ENCODE measurements at regions not wholly inside any gene's neighbourhood (a gene's known extent, or its start where the extent isn't known, plus 50 kb on each side); places are given as distances from the start of the nearest gene placed in this dataset.

- no peaks in the 10 kb centered on the region for H3K9me1 ChIP-seq (replicated peaks; ENCODE audit: control insufficient read depth, extremely low read depth, insufficient read depth, low read length)
- DNase-seq (ENCODE audit: low read depth, low spot score) (no peak), FAIRE-seq (no peak)
- H3K9ac ChIP-seq (replicated peaks; ENCODE audit: extremely low read depth, insufficient read depth, low read length), result no peak overlapping the region
- intact Hi-C loops (cut with micrococcal nuclease) (no loop called here), dilution Hi-C loops (cut with MboI; ENCODE audit: extremely low pct_ligation_motif_present, low sequenced_read_pairs) (no loop called here)
- H3K4me2 ChIP-seq (ENCODE audit: insufficient read depth, low read length), result no peak overlapping the region
- CTCF ChIA-PET, result no interaction called here
- H4K20me1 ChIP-seq (replicated peaks; ENCODE audit: control insufficient read depth, extremely low read depth, insufficient read depth, low read length), result no peaks in the 10 kb centered on the region
- no TSS peak for BruUV-seq (replicated peaks)
- H3K36me3 ChIP-seq (ENCODE audit: control insufficient read depth in 2 of 2, extremely low read depth in 1 of 2, insufficient read depth in 2 of 2, low read length in 2 of 2), result no peaks in the 10 kb centered on the region
- H2AFZ ChIP-seq (ENCODE audit: low read depth, low read length), result no peak overlapping the region
- no peaks in the 10 kb centered on the region for H3K4me1 ChIP-seq (ENCODE audit: control insufficient read depth, extremely low read depth, insufficient read depth, low read length)
- TF ChIP-seq CTCF (IDR thresholded peaks at IDR 0.05; ENCODE audit: extremely low read depth in 1 of 2, insufficient read depth in 1 of 2, low read depth in 1 of 2, low read length in 2 of 2) (no peak), GATA2 (IDR thresholded peaks at IDR 0.05; ENCODE audit: insufficient read depth, insufficient read length, low read depth, low read length) (no peak), EZH2 (IDR thresholded peaks at IDR 0.05; ENCODE audit: borderline replicate concordance, low read depth, low read length, severe bottlenecking) (no peak), JUN (IDR thresholded peaks at IDR 0.05; ENCODE audit: borderline replicate concordance, insufficient read depth, insufficient read length, low read depth) (no peak), MYC (IDR thresholded peaks at IDR 0.05; ENCODE audit: low read depth, low read length) (no peak), MAX (IDR thresholded peaks at IDR 0.05; ENCODE audit: insufficient read depth, insufficient read length) (no peak), POLR2AphosphoS5 (IDR thresholded peaks at IDR 0.05; ENCODE audit: insufficient read depth, low read depth, low read length) (no peak), FOS (IDR thresholded peaks at IDR 0.05; ENCODE audit: borderline replicate concordance, insufficient read depth, low read length) (no peak), POLR2A (IDR thresholded peaks at IDR 0.05; ENCODE audit: low read depth, low read length) (no peak)
- no peak overlapping the region for H3K4me3 ChIP-seq (replicated peaks in 1 of 3; ENCODE audit: insufficient read depth in 1 of 3, low read depth in 1 of 3, low read length in 3 of 3)
- H3K27me3 ChIP-seq (ENCODE audit: control insufficient read depth in 2 of 2, insufficient read depth in 2 of 2, low read length in 2 of 2), result no peaks in the 10 kb centered on the region
- H3K79me2 ChIP-seq (ENCODE audit: control insufficient read depth, insufficient read depth, low read length), result no peaks in the 10 kb centered on the region
- no peaks in the 10 kb centered on the region for H3K9me3 ChIP-seq (replicated peaks; ENCODE audit: control insufficient read depth, insufficient read depth, low read length)
- no peak overlapping the region for H3K27ac ChIP-seq (ENCODE audit: insufficient read depth, low read depth, low read length)
- POLR2A ChIA-PET, result no interaction called here
These were observed 305.5 kb downstream of the SHQ1 start for GRCh38 chr3:72542781-72543180.

All from endothelial cell of umbilical vein (primary cell).